Dendritic cell treated with granulocyte-macrophage colony-stimulating factor and Interleukin-4, amounts not matched to agents 40 ng/mL and 50 ng/mL, for 4 days (primary cell): ENCODE measurements at regions not wholly inside any gene's neighbourhood (a gene's known extent, or its start where the extent isn't known, plus 50 kb on each side); places are given as distances from the start of the nearest gene placed in this dataset.
"Not testable (repeated sequence)": the region's sequence is repeated elsewhere in the genome, so short reads cannot be mapped to it uniquely, and the experiment has no call there.

ENCODE experiments used
- H3K27ac Mint-ChIP-seq: one replicate; pipeline ENCODE4 v1.8.0; 2022; ENCODE audit warnings: mild to moderate bottlenecking, mixed read lengths
- H3K27me3 Mint-ChIP-seq: one replicate; pipeline ENCODE4 v1.8.0; 2022; ENCODE audit warnings: mild to moderate bottlenecking, mixed read lengths
- H3K36me3 Mint-ChIP-seq: one replicate; pipeline ENCODE4 v1.8.0; 2022; ENCODE audit warnings: low read depth, mixed read lengths
- H3K4me1 Mint-ChIP-seq: one replicate; pipeline ENCODE4 v1.8.0; 2022; ENCODE audit warnings: low read depth, mixed read lengths
- H3K4me3 Mint-ChIP-seq: one replicate; pipeline ENCODE4 v1.8.0; 2022; ENCODE audit warnings: mild to moderate bottlenecking, moderate library complexity, mixed read lengths
- H3K9me3 Mint-ChIP-seq: one replicate; pipeline ENCODE4 v1.8.0; 2022; ENCODE audit warnings: mixed read lengths
- intact Hi-C: fragments of 100-400 bp; cut with micrococcal nuclease; formaldehyde crosslinking; loops from one replicate; pipeline ENCODE4 v1.15.0; 2022

DNA sequence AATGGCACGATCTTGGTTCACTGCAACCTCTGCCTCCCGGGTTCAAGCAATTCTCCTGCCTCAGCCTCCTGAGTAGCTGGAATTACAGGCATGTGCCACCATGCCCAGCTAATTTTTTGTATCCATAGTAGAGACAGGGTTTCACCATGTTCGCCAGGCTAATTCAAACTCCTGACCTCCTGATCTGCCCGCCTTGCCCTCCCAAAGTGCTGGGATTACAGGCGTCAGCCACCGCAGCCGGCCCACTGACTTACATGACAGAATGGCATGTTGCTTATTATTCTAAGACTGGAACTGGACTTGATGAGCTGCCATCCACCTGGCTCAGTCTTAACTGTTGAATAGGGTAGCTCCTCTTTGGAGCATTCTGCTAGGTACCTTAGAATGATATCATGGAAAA, 363.6 kb upstream of the CCNH start:
- H3K9me3 Mint-ChIP-seq, H3K27ac Mint-ChIP-seq, H3K4me3 Mint-ChIP-seq, H3K36me3 Mint-ChIP-seq, H3K4me1 Mint-ChIP-seq, intact Hi-C loops, H3K27me3 Mint-ChIP-seq: not testable (repeated sequence)

- peaks cover 7% of the 10 kb centered on the region for H3K27me3 Mint-ChIP-seq
- intact Hi-C loops: no loop called here
- H3K27ac Mint-ChIP-seq: no peak overlapping the region
- H3K36me3 Mint-ChIP-seq: no peaks in the 10 kb centered on the region
- H3K4me1 Mint-ChIP-seq: no peaks in the 10 kb centered on the region
- H3K9me3 Mint-ChIP-seq: no peaks in the 10 kb centered on the region
- no peak overlapping the region for H3K4me3 Mint-ChIP-seq
Measured at GRCh38 chr5:87775228-87775627, 362.5 kb upstream of the CCNH start.

DNA sequence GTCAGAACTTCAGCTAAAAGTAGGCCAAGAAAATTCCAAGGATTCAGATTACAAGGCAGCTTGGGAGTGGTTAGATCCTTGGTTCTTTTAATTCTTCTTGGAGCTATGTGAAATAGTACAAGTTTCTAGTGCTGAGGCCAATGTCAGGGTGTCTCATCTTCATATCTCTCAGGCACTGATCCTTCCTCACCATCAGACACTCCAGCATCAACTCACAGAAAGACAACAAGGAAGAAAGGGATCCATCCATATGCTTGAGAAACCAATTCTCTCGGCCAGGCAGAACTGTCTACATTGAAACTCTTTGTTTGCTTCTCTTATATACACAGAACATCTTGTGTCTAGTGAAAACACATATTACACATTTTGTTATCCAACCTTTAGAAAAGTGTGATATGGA, 362.1 kb upstream of the CCNH start:
- H3K36me3 Mint-ChIP-seq: no peaks in the 10 kb centered on the region
- no peaks in the 10 kb centered on the region for H3K9me3 Mint-ChIP-seq
- intact Hi-C loops: no loop called here

GRCh38 chr5:87770601-87771121, 357.9 kb upstream of the CCNH start:
- Mint-ChIP-seq H3K27ac (no peak overlapping the region), H3K9me3 (no peaks in the 10 kb centered on the region), H3K4me3 (no peak overlapping the region), H3K27me3 (peaks cover 10% of the 10 kb centered on the region), H3K4me1 (no peaks in the 10 kb centered on the region), H3K36me3 (no peaks in the 10 kb centered on the region)
- intact Hi-C loops: no loop called here

More for the DNA sequence above, 362.1 kb upstream of the CCNH start:
- Mint-ChIP-seq H3K4me1 (no peaks in the 10 kb centered on the region), H3K27ac (no peak overlapping the region), H3K27me3 (peaks cover 10% of the 10 kb centered on the region), H3K4me3 (no peak overlapping the region)

DNA sequence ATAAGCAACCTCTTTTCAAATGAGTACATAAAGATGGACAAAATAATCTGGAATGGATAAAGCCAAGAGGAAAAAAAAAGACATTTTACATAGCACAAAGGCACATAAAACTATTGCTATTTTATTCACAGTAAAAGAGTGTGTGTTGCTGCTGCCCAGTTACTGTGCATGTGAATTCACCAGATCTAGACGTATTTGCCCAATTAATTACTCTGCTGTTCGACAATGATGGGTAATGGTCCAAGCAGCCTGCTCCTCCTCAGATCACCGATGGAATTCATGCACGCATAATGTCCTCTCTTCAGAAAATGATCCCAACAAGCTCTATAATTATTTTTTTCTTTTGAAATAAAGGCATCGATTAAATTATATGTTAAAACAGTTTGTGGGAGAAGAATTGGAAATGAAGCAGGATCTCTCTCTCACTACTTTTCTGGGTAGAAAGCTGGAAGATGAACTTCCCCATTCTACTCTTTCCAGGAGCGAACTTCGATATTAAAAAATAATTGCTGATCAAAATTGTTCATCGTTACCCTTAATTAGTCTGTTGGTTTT, 357.4 kb upstream of the CCNH start:
- no peak overlapping the region for H3K27ac Mint-ChIP-seq
- peaks cover 10% of the 10 kb centered on the region for H3K27me3 Mint-ChIP-seq
- no peak overlapping the region for H3K4me3 Mint-ChIP-seq
- intact Hi-C loops: no loop called here
- H3K4me1 Mint-ChIP-seq: no peaks in the 10 kb centered on the region
- no peaks in the 10 kb centered on the region for H3K36me3 Mint-ChIP-seq
- no peaks in the 10 kb centered on the region for H3K9me3 Mint-ChIP-seq

- no peak overlapping the region for H3K4me3 Mint-ChIP-seq
- no peak overlapping the region for H3K27ac Mint-ChIP-seq
- no peaks in the 10 kb centered on the region for H3K4me1 Mint-ChIP-seq
- intact Hi-C loops: no loop called here
- no peaks in the 10 kb centered on the region for H3K36me3 Mint-ChIP-seq
- no peaks in the 10 kb centered on the region for H3K9me3 Mint-ChIP-seq
- peaks cover 8% of the 10 kb centered on the region for H3K27me3 Mint-ChIP-seq
Measured at GRCh38 chr5:87769157-87769556, 356.4 kb upstream of the CCNH start.

DNA sequence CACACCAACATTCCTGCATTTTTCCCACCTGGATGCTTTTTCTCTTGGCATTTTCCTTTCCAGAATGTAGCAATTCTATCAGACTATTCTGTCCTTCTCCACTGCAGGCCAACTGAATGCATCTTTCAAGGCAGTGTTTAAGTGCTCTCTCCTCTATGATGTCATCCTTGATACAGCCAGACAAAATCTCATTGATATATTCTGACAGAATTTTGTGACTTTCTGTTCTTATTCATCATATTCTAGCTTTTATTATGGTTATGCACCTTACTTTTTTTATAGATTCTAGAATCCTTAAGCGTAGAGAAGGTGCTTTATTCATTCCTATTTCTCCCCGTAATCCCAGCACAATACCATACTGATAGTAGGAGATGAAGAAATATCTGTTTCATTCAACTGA, 355.5 kb upstream of the CCNH start:
- no peaks in the 10 kb centered on the region for H3K4me1 Mint-ChIP-seq
- H3K9me3 Mint-ChIP-seq: no peaks in the 10 kb centered on the region
- H3K27me3 Mint-ChIP-seq: peaks cover 6% of the 10 kb centered on the region
- intact Hi-C loops: no loop called here
- H3K36me3 Mint-ChIP-seq: no peaks in the 10 kb centered on the region
- H3K27ac Mint-ChIP-seq: no peak overlapping the region
- no peak overlapping the region for H3K4me3 Mint-ChIP-seq

DNA sequence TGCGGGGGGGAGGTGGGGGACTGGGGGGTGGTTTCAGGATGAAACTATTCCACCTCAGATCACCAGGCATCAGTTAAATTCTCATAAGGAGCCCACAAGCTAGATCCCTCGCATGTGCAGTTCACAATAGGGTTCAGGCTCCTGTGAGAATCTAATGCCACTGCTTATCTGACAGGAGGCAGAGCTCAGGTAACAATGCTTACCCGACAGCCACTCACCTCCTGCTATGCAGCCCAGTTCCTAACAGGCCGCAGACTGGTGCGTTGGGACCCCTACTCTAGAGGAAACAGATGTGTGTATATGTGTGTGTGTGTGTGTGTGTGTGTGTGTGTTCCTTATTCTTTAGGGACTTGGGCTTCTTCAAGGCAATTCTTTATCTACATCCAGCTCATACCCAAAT, 352.3 kb upstream of the CCNH start:
- Mint-ChIP-seq H3K27ac (no peak overlapping the region), H3K4me1 (no peaks in the 10 kb centered on the region), H3K36me3 (no peaks in the 10 kb centered on the region), H3K27me3 (peaks cover under 1% of the 10 kb centered on the region), H3K9me3 (no peaks in the 10 kb centered on the region), H3K4me3 (no peak overlapping the region)
- intact Hi-C loops: no loop called here

DNA sequence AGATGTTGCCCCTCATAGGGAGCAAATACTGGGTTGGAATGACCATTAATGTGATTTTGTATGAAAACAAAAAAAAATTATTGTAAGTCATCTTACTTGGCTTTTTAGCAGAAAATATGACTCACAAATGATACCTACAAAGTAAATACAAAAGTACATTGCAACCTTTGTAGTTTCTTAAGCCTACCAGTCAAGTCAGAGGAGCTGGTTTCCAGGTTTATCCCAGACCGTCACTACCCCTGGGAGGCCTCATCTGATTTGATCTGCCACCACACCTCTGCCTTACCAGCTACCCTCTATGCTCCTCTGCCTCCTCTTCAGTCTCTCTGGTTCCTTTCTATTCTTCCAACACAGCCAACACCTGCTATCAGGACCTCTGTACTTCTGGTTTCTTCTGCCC, 349.9 kb upstream of the CCNH start:
- intact Hi-C loops: no loop called here
- H3K4me1 Mint-ChIP-seq: no peaks in the 10 kb centered on the region

DNA sequence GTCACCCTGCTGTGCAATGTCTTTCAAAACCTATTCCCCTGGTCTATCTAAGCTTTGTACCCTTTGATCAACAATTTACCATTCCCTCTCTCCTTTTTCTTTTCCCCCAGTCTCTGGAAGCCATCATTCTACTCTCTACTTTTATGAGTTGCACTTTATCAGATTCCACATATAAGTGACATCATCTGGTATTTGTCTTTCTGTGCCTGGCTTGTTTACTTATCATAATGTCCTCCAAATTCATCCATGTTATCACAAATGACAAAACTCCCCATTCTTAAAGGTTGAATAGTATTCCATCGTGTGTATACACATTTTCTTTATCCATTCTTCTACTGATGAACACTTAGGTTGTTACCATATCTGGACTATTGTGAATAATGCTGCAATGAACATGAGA, 344.2 kb upstream of the CCNH start:
- intact Hi-C loops: no loop called here
- Mint-ChIP-seq H3K27me3 (no peaks in the 10 kb centered on the region), H3K4me3 (no peak overlapping the region)

More for the DNA sequence above, 349.9 kb upstream of the CCNH start:
- Mint-ChIP-seq H3K36me3 (no peaks in the 10 kb centered on the region), H3K27ac (no peak overlapping the region), H3K27me3 (no peaks in the 10 kb centered on the region), H3K4me3 (no peak overlapping the region), H3K9me3 (no peaks in the 10 kb centered on the region)

DNA sequence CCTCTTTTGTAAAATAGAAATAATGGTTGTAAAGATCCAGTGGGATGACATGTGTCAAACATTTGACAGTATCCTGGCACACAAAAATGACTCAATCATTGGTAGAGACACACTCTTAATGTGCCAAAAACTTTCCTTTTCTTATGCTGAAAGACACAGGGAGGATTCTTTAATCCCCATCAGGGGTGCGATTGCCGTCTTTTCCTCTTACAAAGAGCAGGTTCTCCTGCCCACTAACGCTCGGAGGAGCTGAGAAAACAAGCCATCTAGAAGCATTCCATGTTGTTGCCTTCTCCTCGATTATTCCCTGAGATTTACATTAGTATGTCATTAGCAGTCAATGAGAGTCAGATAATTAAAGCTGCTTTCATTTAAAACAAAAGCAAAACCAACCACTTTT, 342.6 kb upstream of the CCNH start:
- intact Hi-C loops: no loop called here
- H3K27me3 Mint-ChIP-seq: no peaks in the 10 kb centered on the region
- H3K4me3 Mint-ChIP-seq: no peak overlapping the region
- H3K36me3 Mint-ChIP-seq: no peaks in the 10 kb centered on the region
- no peaks in the 10 kb centered on the region for H3K4me1 Mint-ChIP-seq
- no peaks in the 10 kb centered on the region for H3K9me3 Mint-ChIP-seq
- H3K27ac Mint-ChIP-seq: no peak overlapping the region

More for the DNA sequence above, 344.2 kb upstream of the CCNH start:
- Mint-ChIP-seq H3K27ac (no peak overlapping the region), H3K9me3 (no peaks in the 10 kb centered on the region), H3K36me3 (no peaks in the 10 kb centered on the region), H3K4me1 (no peaks in the 10 kb centered on the region)

DNA sequence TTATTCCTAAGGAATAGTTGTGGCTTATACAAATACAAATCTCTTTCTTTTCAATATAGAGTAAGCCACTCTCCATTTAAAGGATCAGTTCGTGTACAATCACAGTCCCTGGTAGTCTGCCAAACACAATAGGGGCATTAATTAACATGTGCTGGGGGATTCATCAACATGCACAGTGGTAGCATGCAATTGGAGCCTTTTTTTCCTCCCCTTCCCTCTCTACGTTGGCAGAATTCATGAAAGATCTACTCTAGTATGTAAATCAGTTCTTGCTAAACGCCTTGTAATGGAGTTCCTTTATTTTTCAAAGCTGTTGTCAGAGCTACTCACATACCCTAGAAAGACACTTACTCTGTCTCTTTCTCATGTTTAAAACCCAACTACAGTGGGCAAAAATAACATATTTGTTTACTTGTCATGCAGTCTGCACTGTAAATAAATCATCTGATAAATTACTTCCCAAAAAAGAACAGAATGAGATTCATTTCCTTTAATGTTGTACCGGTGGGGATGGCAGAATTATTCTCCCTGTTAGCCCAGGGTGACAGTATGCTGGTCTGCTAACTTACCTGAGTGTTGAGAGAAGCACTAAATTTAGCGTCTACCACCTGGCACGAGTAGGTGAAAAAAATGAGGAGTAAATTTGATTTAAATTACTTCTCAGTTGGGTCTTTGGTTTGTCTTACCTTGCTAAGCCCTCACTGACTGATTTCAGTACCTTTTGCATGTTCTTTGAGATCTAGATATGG, 341.5 kb upstream of the CCNH start:
- no peaks in the 10 kb centered on the region for H3K9me3 Mint-ChIP-seq
- no peak overlapping the region for H3K27ac Mint-ChIP-seq
- no peaks in the 10 kb centered on the region for H3K27me3 Mint-ChIP-seq
- no peak overlapping the region for H3K4me3 Mint-ChIP-seq
- no peaks in the 10 kb centered on the region for H3K4me1 Mint-ChIP-seq
- intact Hi-C loops: no loop called here
- no peaks in the 10 kb centered on the region for H3K36me3 Mint-ChIP-seq

GRCh38 chr5:87752362-87752761, 339.6 kb upstream of the CCNH start:
- H3K9me3 Mint-ChIP-seq: no peaks in the 10 kb centered on the region
- no peaks in the 10 kb centered on the region for H3K27me3 Mint-ChIP-seq
- H3K4me1 Mint-ChIP-seq: no peaks in the 10 kb centered on the region
- intact Hi-C loops: no loop called here
- no peak overlapping the region for H3K4me3 Mint-ChIP-seq
- H3K27ac Mint-ChIP-seq: no peak overlapping the region
- H3K36me3 Mint-ChIP-seq: no peaks in the 10 kb centered on the region

DNA sequence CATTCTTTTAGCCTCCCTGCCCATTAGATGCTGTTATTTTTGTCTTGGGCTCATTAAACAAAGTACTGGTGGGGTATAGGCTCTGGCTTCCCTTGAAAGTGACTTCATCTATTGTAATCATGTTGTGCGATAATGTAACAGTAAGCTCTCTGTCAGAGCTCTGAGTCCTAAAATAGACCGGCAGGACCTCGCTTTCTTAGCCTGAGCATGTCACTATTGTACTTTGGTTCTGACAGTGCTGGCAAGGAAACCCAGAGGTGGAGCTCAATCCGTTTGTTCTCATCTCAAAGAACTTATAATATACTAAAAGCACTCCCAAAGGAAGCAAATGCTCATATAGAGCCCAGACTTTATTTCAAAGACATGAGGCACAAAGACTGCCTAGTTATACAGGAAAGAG, 339.1 kb upstream of the CCNH start:
- intact Hi-C loops: no loop called here
- Mint-ChIP-seq H3K4me3 (no peak overlapping the region), H3K36me3 (no peaks in the 10 kb centered on the region), H3K9me3 (no peaks in the 10 kb centered on the region), H3K27ac (no peak overlapping the region), H3K27me3 (no peaks in the 10 kb centered on the region), H3K4me1 (no peaks in the 10 kb centered on the region)

DNA sequence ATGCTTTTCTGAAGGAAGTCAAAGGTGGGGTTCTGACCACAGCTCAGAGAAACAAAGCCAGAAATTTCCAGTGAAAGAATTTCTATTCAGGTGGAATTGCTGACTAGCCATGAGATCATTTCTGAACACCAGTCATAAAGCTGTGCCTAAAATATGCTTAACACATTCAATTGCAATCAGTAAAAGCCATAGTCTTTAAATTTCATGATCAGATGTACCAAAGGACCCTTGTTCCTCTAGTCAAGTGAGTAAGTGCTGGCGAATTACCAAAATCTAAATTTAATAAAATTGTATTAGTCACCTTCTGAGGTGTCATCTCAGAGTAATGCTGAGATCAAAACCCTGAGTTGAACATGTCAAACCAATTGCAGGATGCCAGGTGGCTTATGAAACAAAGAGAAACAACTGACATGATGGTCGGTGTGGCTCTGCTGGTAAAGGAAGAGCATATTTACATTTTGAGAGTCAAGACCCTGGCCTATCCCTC, 334.2 kb upstream of the CCNH start:
- no peak overlapping the region for H3K4me3 Mint-ChIP-seq
- no peaks in the 10 kb centered on the region for H3K4me1 Mint-ChIP-seq
- no peaks in the 10 kb centered on the region for H3K9me3 Mint-ChIP-seq
- H3K36me3 Mint-ChIP-seq: no peaks in the 10 kb centered on the region
- intact Hi-C loops: no loop called here
- H3K27me3 Mint-ChIP-seq: no peaks in the 10 kb centered on the region
- H3K27ac Mint-ChIP-seq: no peak overlapping the region
